DND-41 (cell line): ENCODE measurements at regions not wholly inside any gene's neighbourhood (a gene's known extent, or its start where the extent isn't known, plus 50 kb on each side); places are given as distances from the start of the nearest gene placed in this dataset.

Experiments
- ATAC-seq: fragments of 200-7000 bp; cut with Tn5 transposase; 3 replicates; pipeline ENCODE4 v1.9.1; 2021; ENCODE audit warnings: low read depth; ENCODE audit not compliant: insufficient read depth
- DNase-seq: peaks from one replicate; pipeline ENCODE4 v3.0.0-alpha.2; 2020
- H2AFZ ChIP-seq: 2 replicates; pipeline ENCODE4 v1.6.0; 2012; ENCODE audit warnings: low read depth, low read length
- H3K27ac ChIP-seq: 2 replicates; pipeline ENCODE4 v1.5.1; 2012; ENCODE audit warnings: low read length, inconsistent platforms
- H3K27me3 ChIP-seq: fragments of 200-600 bp; sonication (generic); 2 replicates; pipeline ENCODE4 v1.6.0; 2012; ENCODE audit warnings: low read length, mild to moderate bottlenecking, inconsistent platforms; ENCODE audit not compliant: insufficient read depth, poor library complexity
- H3K36me3 ChIP-seq: 2 replicates; pipeline ENCODE4 v1.5.1; 2012; ENCODE audit warnings: low read length, inconsistent platforms; ENCODE audit not compliant: insufficient read depth
- H3K4me1 ChIP-seq: 2 replicates; pipeline ENCODE4 v1.5.1; 2012; ENCODE audit warnings: mild to moderate bottlenecking, low read length; ENCODE audit not compliant: insufficient read depth
- H3K4me2 ChIP-seq: 2 replicates; pipeline ENCODE4 v1.6.0; 2012; ENCODE audit warnings: mild to moderate bottlenecking, moderate library complexity, low read length, inconsistent platforms; ENCODE audit not compliant: insufficient read depth
- H3K4me3 ChIP-seq, 2 experiments: fragments of 200-600 bp in 1 of 2; shearing (Covaris generic) in 1 of 2; 2 replicates each; pipeline ENCODE4 v1.5.1; 2012 to 2016; ENCODE audit warnings: inconsistent platforms in 2 of 2, low read length in 2 of 2, mild to moderate bottlenecking in 2 of 2, low read depth in 1 of 2, moderate library complexity in 1 of 2
- H3K79me2 ChIP-seq: 2 replicates; pipeline ENCODE4 v1.6.0; 2012; ENCODE audit warnings: low read length, inconsistent platforms; ENCODE audit not compliant: insufficient read depth
- H3K9ac ChIP-seq: 2 replicates; pipeline ENCODE4 v1.6.0; 2012; ENCODE audit warnings: low read depth, mild to moderate bottlenecking, inconsistent platforms, low read length, moderate library complexity
- H3K9me3 ChIP-seq: 2 replicates; pipeline ENCODE4 v1.5.1; 2012; ENCODE audit warnings: low read length, moderate library complexity, mild to moderate bottlenecking, inconsistent platforms; ENCODE audit not compliant: insufficient read depth, severe bottlenecking
- H4K20me1 ChIP-seq: 2 replicates; pipeline ENCODE4 v1.6.0; 2012; ENCODE audit warnings: low read length; ENCODE audit not compliant: insufficient read depth
- CTCF ChIP-seq: IDR thresholded peaks from 2 replicates; pipeline ENCODE4 v1.5.1; 2012; ENCODE audit warnings: borderline replicate concordance, low read length, moderate library complexity, mild to moderate bottlenecking; ENCODE audit not compliant: poor library complexity, severe bottlenecking; ENCODE audit errors: extremely low read depth
- EZH2 ChIP-seq: IDR thresholded peaks from 3 replicates; pipeline ENCODE4 v1.6.1; 2012; ENCODE audit warnings: borderline replicate concordance, low read depth, mild to moderate bottlenecking, moderate library complexity, low read length, inconsistent platforms; ENCODE audit not compliant: severe bottlenecking

- no peak for ATAC-seq
Measured at GRCh38 chr5:175121457-175121856, 322.5 kb downstream of the DRD1 start.

GRCh38 chr5:175120412-175120811, 323.6 kb downstream of the DRD1 start:
- ATAC-seq = no peak
- Histone ChIP-seq H3K27ac (no peak overlapping the region), H2AFZ (no peak overlapping the region), H3K9me3 (no peaks in the 10 kb centered on the region), H3K4me1 (no peaks in the 10 kb centered on the region), H3K79me2 (no peaks in the 10 kb centered on the region), H3K27me3 (no peaks in the 10 kb centered on the region), H4K20me1 (no peaks in the 10 kb centered on the region), H3K9ac (no peak overlapping the region), H3K4me3 (no peak overlapping the region), H3K4me2 (no peak overlapping the region), H3K36me3 (no peaks in the 10 kb centered on the region)
- TF ChIP-seq CTCF = no peak
- TF ChIP-seq EZH2 = no peak
- DNase-seq = no peak

More at GRCh38 chr5:175121457-175121856, 322.5 kb downstream of the DRD1 start:
- Histone ChIP-seq H3K36me3 (no peaks in the 10 kb centered on the region), H3K27me3 (no peaks in the 10 kb centered on the region), H3K9me3 (no peaks in the 10 kb centered on the region), H2AFZ (no peak overlapping the region), H3K79me2 (no peaks in the 10 kb centered on the region), H3K27ac (no peak overlapping the region), H3K9ac (no peak overlapping the region), H3K4me1 (no peaks in the 10 kb centered on the region), H3K4me2 (no peak overlapping the region), H4K20me1 (no peaks in the 10 kb centered on the region), H3K4me3 (no peak overlapping the region)
- TF ChIP-seq CTCF (no peak), EZH2 (no peak)
- no peak for DNase-seq

DNA sequence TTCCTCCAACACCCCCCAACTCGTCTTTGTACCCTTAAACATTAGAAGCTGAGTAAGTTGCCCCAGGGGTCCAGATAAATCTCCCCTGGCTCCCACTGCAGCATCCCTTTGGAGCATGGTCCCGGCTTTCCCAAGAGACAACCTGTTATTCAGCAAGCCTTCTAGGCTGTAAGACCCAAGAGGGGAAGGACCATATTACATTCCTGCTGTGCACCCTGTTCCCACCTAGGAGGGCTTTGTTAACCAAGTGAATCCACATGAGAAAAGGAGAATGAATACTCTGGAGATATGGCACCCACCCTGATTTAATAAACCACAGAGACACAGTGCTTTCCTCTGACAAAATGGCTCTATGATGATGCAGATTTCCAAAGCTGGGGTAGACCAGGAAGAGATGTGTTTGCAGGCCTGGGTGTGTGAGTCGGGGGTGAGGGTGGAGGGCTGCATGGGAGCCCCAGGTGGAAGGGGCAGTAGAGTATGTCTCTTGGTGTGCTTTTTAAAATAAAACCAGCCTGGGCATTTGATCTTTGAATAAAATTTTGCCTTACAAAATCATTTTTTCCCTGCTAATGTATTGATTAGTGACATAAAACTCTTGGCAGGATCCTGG, 325.2 kb downstream of the DRD1 start:
- Histone ChIP-seq H4K20me1 (no peaks in the 10 kb centered on the region), H3K27me3 (no peaks in the 10 kb centered on the region), H3K36me3 (no peaks in the 10 kb centered on the region), H3K4me1 (no peaks in the 10 kb centered on the region), H3K79me2 (no peaks in the 10 kb centered on the region), H3K4me3 (no peak overlapping the region), H2AFZ (no peak overlapping the region), H3K9ac (no peak overlapping the region), H3K4me2 (no peak overlapping the region), H3K9me3 (no peaks in the 10 kb centered on the region), H3K27ac (no peak overlapping the region)
- ATAC-seq = no peak
- TF ChIP-seq CTCF (no peak), EZH2 (no peak)
- DNase-seq = no peak
